ENCODE measurements at regions not wholly inside any gene's neighbourhood (a gene's known extent, or its start where the extent isn't known, plus 50 kb on each side); places are given as distances from the start of the nearest gene placed in this dataset.

- H4K91ac ChIP-seq (replicated peaks; ENCODE audit: insufficient read length, low read length), result no peak overlapping the region
- no peak overlapping the region for H2BK20ac ChIP-seq (ENCODE audit: low read length)
- H3K23me2 ChIP-seq (ENCODE audit: low read depth, low read length), result no peaks in the 10 kb centered on the region
- H2BK12ac ChIP-seq (ENCODE audit: low read depth, low read length), result no peak overlapping the region
- FAIRE-seq, result no peak
- H3K4ac ChIP-seq (replicated peaks; ENCODE audit: insufficient read length, low read depth, low read length), result no peak overlapping the region
- no peaks in the 10 kb centered on the region for H3K9me3 ChIP-seq (ENCODE audit: insufficient read depth in 2 of 2, low read depth in 1 of 2, low read length in 1 of 2)
- no peak overlapping the region for H3K14ac ChIP-seq (ENCODE audit: insufficient read length)
- H3K23ac ChIP-seq (ENCODE audit: insufficient read length), result no peak overlapping the region
- no peak overlapping the region for H2AFZ ChIP-seq (ENCODE audit: low read length)
- H3K36me3 ChIP-seq (ENCODE audit: control insufficient read depth in 2 of 4, insufficient read depth in 4 of 4, low read length in 3 of 4), result no peaks in the 10 kb centered on the region
- no peak for DNase-seq (ENCODE audit: low read depth in 1 of 2, low spot score in 2 of 2)
- no peak overlapping the region for H3K9ac ChIP-seq (replicated peaks in 1 of 4; ENCODE audit: extremely low read depth in 1 of 4, low read depth in 3 of 4, low read length in 3 of 4)
- H3K56ac ChIP-seq (replicated peaks; ENCODE audit: insufficient read length, low read depth, low read length), result no peak overlapping the region
- no peak overlapping the region for H4K8ac ChIP-seq (ENCODE audit: extremely low read depth, insufficient read depth, low read length)
- no peak overlapping the region for H4K5ac ChIP-seq (ENCODE audit: insufficient read length, low read depth, low read length)
- H3K4me3 ChIP-seq (ENCODE audit: extremely low read depth in 1 of 4, insufficient read depth in 2 of 4, low read depth in 3 of 4, low read length in 4 of 4), result no peak overlapping the region
- WGBS, 2 experiments (ENCODE audit: extremely low coverage in 1 of 2, insufficient coverage in 1 of 2, insufficient read length in 1 of 2, insufficient replicate concordance in 2 of 2, low coverage in 1 of 2, low lambda C conversion rate in 2 of 2, missing lambda C conversion rate in 1 of 2), result 93% methylated on average over 2 of the region's 2 CpGs; no CpG with 5 or more reads in 1 of the 2 experiments
- no peak for TF ChIP-seq CBX5 (IDR thresholded peaks at IDR 0.05; ENCODE audit: low read depth, low read length)
- no peak overlapping the region for H2BK5ac ChIP-seq (ENCODE audit: low read depth, low read length)
- H4K20me1 ChIP-seq (replicated peaks in 1 of 2; ENCODE audit: control insufficient read depth in 1 of 2, insufficient read depth in 2 of 2, low read length in 2 of 2), result no peaks in the 10 kb centered on the region
- no peak overlapping the region for H3K4me2 ChIP-seq (ENCODE audit: insufficient read depth in 1 of 2, low read depth in 2 of 2, low read length in 2 of 2)
- no peak overlapping the region for H2BK15ac ChIP-seq (ENCODE audit: low read length)
- H2AK5ac ChIP-seq (ENCODE audit: low read depth, low read length), result no peak overlapping the region
- ChIA-PET POLR2A (ENCODE audit: partially characterized antibody) (no interaction called here), CTCF (ENCODE audit: partially characterized antibody) (interaction anchor here (1.7 kb wide), 1 partner anchor 18 kb away, joined by 9 read pairs; no protein-coding TSS in a partner anchor)
- H2BK120ac ChIP-seq (replicated peaks; ENCODE audit: low read depth, low read length), result no peak overlapping the region
- H3K27me3 ChIP-seq (replicated peaks in 1 of 4; ENCODE audit: control insufficient read depth in 3 of 4, extremely low read depth in 1 of 4, insufficient read depth in 3 of 4, low read length in 3 of 4), result no peaks in the 10 kb centered on the region
- no peaks in the 10 kb centered on the region for H3K79me1 ChIP-seq (ENCODE audit: low read depth, low read length)
- no peak overlapping the region for H3K18ac ChIP-seq (ENCODE audit: extremely low read depth, low read length)
- no peaks in the 10 kb centered on the region; a peak in 1 of 7 replicates for H3K4me1 ChIP-seq (replicated peaks in 1 of 4; ENCODE audit: control insufficient read depth in 3 of 4, insufficient read depth in 4 of 4, low read length in 3 of 4)
- no peaks in the 10 kb centered on the region for H3K79me2 ChIP-seq (ENCODE audit: control insufficient read depth in 1 of 2, insufficient read depth in 2 of 2, low read length in 2 of 2)
- H3K27ac ChIP-seq (ENCODE audit: low read depth, low read length), result no peak overlapping the region
Observed at GRCh38 chr7:42727451-42727850, 184.4 kb downstream of the C7orf25 start.

Measured in H1 (cell line).